HG02981 (cell line): ENCODE measurements at regions not wholly inside any gene's neighbourhood (a gene's known extent, or its start where the extent isn't known, plus 50 kb on each side); places are given as distances from the start of the nearest gene placed in this dataset.
A peak's percentile ranks its signal among the peaks of the same experiment; 100 is the strongest.

Experiments
- ATAC-seq: cut with Tn5 transposase; IDR thresholded peaks from one replicate; pipeline ENCODE4 v1.9.1; 2021; ENCODE audit warnings: mild to moderate bottlenecking, moderate library complexity; ENCODE audit not compliant: unreplicated experiment

- ATAC-seq, result no peak
These were observed 1049.5 kb upstream of the ADGRL2 start for GRCh38 chr1:80751204-80751603.

GRCh38 chr1:80731241-80731894, 1069.4 kb upstream of the ADGRL2 start:
- no peak for ATAC-seq

- ATAC-seq, result no peak
These were observed 1078.1 kb upstream of the ADGRL2 start for GRCh38 chr1:80722611-80723010.

- no peak for ATAC-seq
These were observed 1094.2 kb upstream of the ADGRL2 start for GRCh38 chr1:80706526-80706925.

GRCh38 chr1:80678438-80678837, 1122.3 kb upstream of the ADGRL2 start:
- ATAC-seq, result no peak

- no peak for ATAC-seq
These were observed 1125.3 kb upstream of the ADGRL2 start for GRCh38 chr1:80675454-80675853.

GRCh38 chr1:80673935-80674597, 1126.7 kb upstream of the ADGRL2 start:
- ATAC-seq, result no peak

- ATAC-seq, result no peak
These were observed 1132.4 kb upstream of the ADGRL2 start for GRCh38 chr1:80668372-80668771.

GRCh38 chr1:80666073-80666472, 1134.7 kb upstream of the ADGRL2 start:
- ATAC-seq, result no peak

- ATAC-seq, result no peak
These were observed 1141.6 kb upstream of the ADGRL2 start for GRCh38 chr1:80659161-80659560.

- ATAC-seq, result no peak
These were observed 1143.0 kb upstream of the ADGRL2 start for GRCh38 chr1:80657707-80658106.

GRCh38 chr1:80657044-80657643, 1143.6 kb upstream of the ADGRL2 start:
- ATAC-seq, result no peak

GRCh38 chr1:80656641-80657040, 1144.1 kb upstream of the ADGRL2 start:
- ATAC-seq, result no peak

- peak; percentile 90 for ATAC-seq
These were observed 1144.6 kb upstream of the ADGRL2 start for GRCh38 chr1:80656014-80656636.

GRCh38 chr1:80646053-80646452, 1154.7 kb upstream of the ADGRL2 start:
- no peak for ATAC-seq

GRCh38 chr1:80645621-80646020, 1155.1 kb upstream of the ADGRL2 start:
- no peak for ATAC-seq

- ATAC-seq, result peak; percentile 47
These were observed 1159.8 kb upstream of the ADGRL2 start for GRCh38 chr1:80640978-80641377.

GRCh38 chr1:80639777-80640533, 1160.8 kb upstream of the ADGRL2 start:
- peak; percentile 97 for ATAC-seq

- ATAC-seq, result no peak
These were observed 1166.6 kb upstream of the ADGRL2 start for GRCh38 chr1:80633947-80634706.

- no peak for ATAC-seq
These were observed 1168.5 kb upstream of the ADGRL2 start for GRCh38 chr1:80632284-80632683.
